ENCODE measurements at regions not wholly inside any gene's neighbourhood (a gene's known extent, or its start where the extent isn't known, plus 50 kb on each side); places are given as distances from the start of the nearest gene placed in this dataset.
"Not testable (repeated sequence)": the region's sequence is repeated elsewhere in the genome, so short reads cannot be mapped to it uniquely, and the experiment has no call there.

GRCh38 chr3:150320971-150321370 is 87.1 kb upstream of the TSC22D2 start:
- H2AFZ ChIP-seq (ENCODE audit: low read length); H4K20me1 ChIP-seq (ENCODE audit: low read length); H3K27ac ChIP-seq (ENCODE audit: low read length); H3K4me3 ChIP-seq (ENCODE audit: low read length); H3K4me2 ChIP-seq (ENCODE audit: low read length); BruUV-seq (replicated peaks); H3K27me3 ChIP-seq (ENCODE audit: low read length); H3K9me2 ChIP-seq (replicated peaks; ENCODE audit: low read length); H3K9me3 ChIP-seq (ENCODE audit: low read length); H3K36me3 ChIP-seq (ENCODE audit: low read depth, low read length); H3K9ac ChIP-seq (ENCODE audit: low read length); CTCF ChIA-PET; H3K79me2 ChIP-seq (ENCODE audit: low read length); DNase-seq; POLR2A ChIA-PET (ENCODE audit: unreplicated experiment); H3F3A ChIP-seq (ENCODE audit: low read length, unreplicated experiment); ATAC-seq: not testable (repeated sequence)
- H3K4me1 ChIP-seq (ENCODE audit: insufficient read depth, low read length): peaks cover 44% of the 10 kb centered on the region
- intact Hi-C loops (cut with micrococcal nuclease): loop anchor here (1.0 kb wide), 1 partner anchor 87 kb away; the partner anchor contains the start of gene TSC22D2

- DNase-seq: peak; percentile 98
- no peaks in the 10 kb centered on the region for H3F3A ChIP-seq (ENCODE audit: low read length, unreplicated experiment)
- no peaks in the 10 kb centered on the region for H3K9me2 ChIP-seq (replicated peaks; ENCODE audit: low read length)
- no peaks in the 10 kb centered on the region for H3K36me3 ChIP-seq (ENCODE audit: low read depth, low read length)
- H3K9me3 ChIP-seq (ENCODE audit: low read length): no peaks in the 10 kb centered on the region
- ChIA-PET CTCF (interaction anchor here (0.6 kb wide), 1 partner anchor 35 kb away, joined by 3 read pairs; no protein-coding TSS in a partner anchor), POLR2A (ENCODE audit: unreplicated experiment) (no interaction called here)
- H3K9ac ChIP-seq (ENCODE audit: low read length): no peak overlapping the region
- peak overlapping the region; percentile 29 for H3K27ac ChIP-seq (ENCODE audit: low read length)
- no peaks in the 10 kb centered on the region for H3K27me3 ChIP-seq (ENCODE audit: low read length)
- TF ChIP-seq EZH2phosphoT487 (IDR thresholded peaks at IDR 0.05; ENCODE audit: borderline replicate concordance, low read length) (no peak), CTCF (conservative IDR thresholded peaks at IDR 0.05; ENCODE audit: low read depth, low read length) (no peak), EZH2 (IDR thresholded peaks at IDR 0.05; ENCODE audit: low read length, unreplicated experiment) (no peak)
- H3K4me1 ChIP-seq (ENCODE audit: insufficient read depth, low read length): peaks cover 55% of the 10 kb centered on the region
- peak overlapping the region; percentile 45 for H3K4me3 ChIP-seq (ENCODE audit: low read length)
- no TSS peak for BruUV-seq (replicated peaks)
- H3K4me2 ChIP-seq (ENCODE audit: low read length): peak overlapping the region; percentile 70
- no peaks in the 10 kb centered on the region for H4K20me1 ChIP-seq (ENCODE audit: low read length)
- ATAC-seq: peak; percentile 81
- intact Hi-C loops (cut with micrococcal nuclease): loop anchor here (1.0 kb wide), 1 partner anchor 88 kb away; the partner anchor contains the start of gene TSC22D2
- no peak overlapping the region for H2AFZ ChIP-seq (ENCODE audit: low read length)
- no peaks in the 10 kb centered on the region for H3K79me2 ChIP-seq (ENCODE audit: low read length)
Measured at GRCh38 chr3:150319900-150320299, 88.2 kb upstream of the TSC22D2 start.

- no peaks in the 10 kb centered on the region for H3K79me2 ChIP-seq (ENCODE audit: low read length)
- TF ChIP-seq EZH2 (IDR thresholded peaks at IDR 0.05; ENCODE audit: low read length, unreplicated experiment) (no peak), CTCF (conservative IDR thresholded peaks at IDR 0.05; ENCODE audit: low read depth, low read length) (no peak), EZH2phosphoT487 (IDR thresholded peaks at IDR 0.05; ENCODE audit: borderline replicate concordance, low read length) (no peak)
- no peak overlapping the region for H3K9ac ChIP-seq (ENCODE audit: low read length)
- DNase-seq (peak; percentile 91), ATAC-seq (peak; percentile 94)
- H4K20me1 ChIP-seq (ENCODE audit: low read length): no peaks in the 10 kb centered on the region
- H3K27me3 ChIP-seq (ENCODE audit: low read length): no peaks in the 10 kb centered on the region
- POLR2A ChIA-PET (ENCODE audit: unreplicated experiment): interaction anchor here (0.5 kb wide), 1 partner anchor 132 kb away, joined by 9 read pairs; no protein-coding TSS in a partner anchor
- H3K4me3 ChIP-seq (ENCODE audit: low read length): peak overlapping the region; percentile 9; the same call in 1 of the 2 replicates
- intact Hi-C loops (cut with micrococcal nuclease): loop anchor here (1.0 to 2.0 kb wide), 5 partner anchors 17 to 79 kb away; no protein-coding TSS in a partner anchor
- H3K9me2 ChIP-seq (replicated peaks; ENCODE audit: low read length): no peaks in the 10 kb centered on the region
- H3K4me2 ChIP-seq (ENCODE audit: low read length): peak overlapping the region; percentile 68
- H3K36me3 ChIP-seq (ENCODE audit: low read depth, low read length): no peaks in the 10 kb centered on the region
- no peaks in the 10 kb centered on the region for H3F3A ChIP-seq (ENCODE audit: low read length, unreplicated experiment)
- CTCF ChIA-PET: no interaction called here
- peaks cover 67% of the 10 kb centered on the region for H3K4me1 ChIP-seq (ENCODE audit: insufficient read depth, low read length)
- no TSS peak for BruUV-seq (replicated peaks)
- no peak overlapping the region for H2AFZ ChIP-seq (ENCODE audit: low read length)
- no peaks in the 10 kb centered on the region for H3K9me3 ChIP-seq (ENCODE audit: low read length)
- H3K27ac ChIP-seq (ENCODE audit: low read length): peak overlapping the region; percentile 32
Measured at GRCh38 chr3:150317469-150317868, 90.6 kb upstream of the TSC22D2 start.
